Upper lobe of left lung (tissue), 6 donors: ENCODE measurements at regions not wholly inside any gene's neighbourhood (a gene's known extent, or its start where the extent isn't known, plus 50 kb on each side); places are given as distances from the start of the nearest gene placed in this dataset.
A peak's percentile ranks its signal among the peaks of the same experiment; 100 is the strongest.

Experiments used
- ATAC-seq, 2 donors: fragments of 200-7000 bp; cut with Tn5 transposase; one replicate each; pipeline ENCODE4 v1.9.1; 2022; ENCODE audit warnings: mild to moderate bottlenecking in 2 of 2, moderate library complexity in 2 of 2; ENCODE audit not compliant: low FRiP score in 2 of 2
- DNase-seq, 2 donors: peaks; one replicate each; pipeline ENCODE4 v3.0.0-alpha.2; 2019 to 2020
- H3K27ac ChIP-seq, 4 donors: fragments of 200-600 bp; sonication (generic); one replicate each; pipeline ENCODE4 v1.5.1; 2016 to 2019
- H3K27me3 ChIP-seq, 4 donors: fragments of 200-600 bp; sonication (generic); one replicate each; pipeline ENCODE4 v1.5.1; 2017 to 2019
- H3K36me3 ChIP-seq, 4 donors: fragments of 200-600 bp; sonication (generic); one replicate each; pipeline ENCODE4 v1.5.1; 2016 to 2019
- H3K4me1 ChIP-seq, 4 donors: fragments of 200-600 bp; sonication (generic); one replicate each; pipeline ENCODE4 v1.5.1; 2018 to 2019
- H3K4me3 ChIP-seq, 4 donors: fragments of 200-600 bp; sonication (generic); one replicate each; pipeline ENCODE4 v1.5.1; 2017 to 2019; ENCODE audit warnings: mild to moderate bottlenecking in 2 of 4, moderate library complexity in 1 of 4
- H3K9me3 ChIP-seq, 4 donors: fragments of 200-600 bp; sonication (generic); one replicate each; pipeline ENCODE4 v1.5.1; 2018 to 2019
- EP300 ChIP-seq, 4 donors: sonication (generic); formaldehyde crosslinking; IDR thresholded peaks; one replicate each; pipeline ENCODE4 v1.5.1; 2017; ENCODE audit warnings: antibody characterized with exemption in 4 of 4, control low read depth in 2 of 4
- POLR2A ChIP-seq, 4 donors: fragments of 450-650 bp; IDR thresholded peaks; one replicate each; pipeline ENCODE4 v1.5.1; 2016 to 2017; ENCODE audit warnings: antibody characterized with exemption in 4 of 4, mild to moderate bottlenecking in 2 of 4
- POLR2AphosphoS5 ChIP-seq, 2 donors: sonication (generic); formaldehyde crosslinking; IDR thresholded peaks; one replicate each; pipeline ENCODE4 v1.5.1; 2017; ENCODE audit warnings: antibody characterized with exemption in 2 of 2
- WGBS, 2 donors: methylation state at CpG; one replicate each; pipeline ENCODE4 v1.1.5; 2017 to 2018; 5-methylcytosine and 5-hydroxymethylcytosine counted together
- TF ChIP-seq, protein P1 (sequence below), 6 experiments: fragments of 450-650 bp in 4 of 6; fragments of 200-600 bp in 2 of 6; sonication (generic) in 2 of 6; IDR thresholded peaks; one replicate each; pipeline ENCODE4 v1.5.1; 2016 to 2019; ENCODE audit warnings: antibody characterized with exemption in 6 of 6
- donor health status: DM: no; HTN: no; CAD: no; lungs with moderate emphysema.
- donor health status: DM: no; HTN: yes; CAD: no; lungs with severe emphysema.

GRCh38 chr3:65182085-65182484 is 494.3 kb upstream of the ADAMTS9 start:
- Histone ChIP-seq H3K36me3 (no peaks in the 10 kb centered on the region), H3K27me3 (no peaks in the 10 kb centered on the region), H3K4me1 (no peaks in the 10 kb centered on the region), H3K27ac (no peak overlapping the region), H3K4me3 (no peak overlapping the region), H3K9me3 (no peaks in the 10 kb centered on the region)
- no peak for DNase-seq
- TF ChIP-seq EP300 (IDR thresholded peaks at IDR 0.05), result no peak
- TF ChIP-seq, protein P1, sequence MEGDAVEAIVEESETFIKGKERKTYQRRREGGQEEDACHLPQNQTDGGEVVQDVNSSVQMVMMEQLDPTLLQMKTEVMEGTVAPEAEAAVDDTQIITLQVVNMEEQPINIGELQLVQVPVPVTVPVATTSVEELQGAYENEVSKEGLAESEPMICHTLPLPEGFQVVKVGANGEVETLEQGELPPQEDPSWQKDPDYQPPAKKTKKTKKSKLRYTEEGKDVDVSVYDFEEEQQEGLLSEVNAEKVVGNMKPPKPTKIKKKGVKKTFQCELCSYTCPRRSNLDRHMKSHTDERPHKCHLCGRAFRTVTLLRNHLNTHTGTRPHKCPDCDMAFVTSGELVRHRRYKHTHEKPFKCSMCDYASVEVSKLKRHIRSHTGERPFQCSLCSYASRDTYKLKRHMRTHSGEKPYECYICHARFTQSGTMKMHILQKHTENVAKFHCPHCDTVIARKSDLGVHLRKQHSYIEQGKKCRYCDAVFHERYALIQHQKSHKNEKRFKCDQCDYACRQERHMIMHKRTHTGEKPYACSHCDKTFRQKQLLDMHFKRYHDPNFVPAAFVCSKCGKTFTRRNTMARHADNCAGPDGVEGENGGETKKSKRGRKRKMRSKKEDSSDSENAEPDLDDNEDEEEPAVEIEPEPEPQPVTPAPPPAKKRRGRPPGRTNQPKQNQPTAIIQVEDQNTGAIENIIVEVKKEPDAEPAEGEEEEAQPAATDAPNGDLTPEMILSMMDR (IDR thresholded peaks at IDR 0.05), result no peak
- TF ChIP-seq POLR2A (IDR thresholded peaks at IDR 0.05), result no peak
- no peak for TF ChIP-seq POLR2AphosphoS5 (IDR thresholded peaks at IDR 0.05)
- no peak for ATAC-seq
- 82 to 86% methylated on average over 4 of the region's 4 CpGs for WGBS, 2 donors

DNA sequence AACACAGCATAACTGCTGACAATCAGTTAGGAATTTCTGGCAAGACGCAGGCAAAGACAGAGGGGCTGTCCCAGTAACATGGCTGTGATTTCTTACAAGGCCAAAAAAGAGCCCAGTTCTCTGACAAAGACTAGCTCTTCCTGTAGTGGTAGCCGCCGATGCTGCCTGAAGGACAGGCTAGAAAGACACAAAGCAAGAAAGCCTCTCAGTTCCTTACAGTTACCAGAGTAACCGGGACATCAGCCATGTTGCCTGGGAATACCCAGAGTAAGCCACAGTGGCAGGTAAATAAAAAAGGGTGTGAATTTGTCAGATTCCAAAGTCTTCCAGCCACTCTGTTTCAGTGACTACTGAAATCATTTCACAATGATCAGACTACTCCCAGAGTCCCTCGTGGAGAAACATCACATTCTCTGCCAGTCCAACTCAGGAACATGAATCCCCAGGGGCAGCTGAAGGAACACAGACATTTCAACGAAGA is 493.6 kb upstream of the ADAMTS9 start:
- TF ChIP-seq EP300 (IDR thresholded peaks at IDR 0.05) (no peak), POLR2AphosphoS5 (IDR thresholded peaks at IDR 0.05) (no peak), POLR2A (IDR thresholded peaks at IDR 0.05) (no peak)
- TF ChIP-seq, protein P1 (IDR thresholded peaks at IDR 0.05), result no peak
- no peaks in the 10 kb centered on the region for H3K27me3 ChIP-seq

DNA sequence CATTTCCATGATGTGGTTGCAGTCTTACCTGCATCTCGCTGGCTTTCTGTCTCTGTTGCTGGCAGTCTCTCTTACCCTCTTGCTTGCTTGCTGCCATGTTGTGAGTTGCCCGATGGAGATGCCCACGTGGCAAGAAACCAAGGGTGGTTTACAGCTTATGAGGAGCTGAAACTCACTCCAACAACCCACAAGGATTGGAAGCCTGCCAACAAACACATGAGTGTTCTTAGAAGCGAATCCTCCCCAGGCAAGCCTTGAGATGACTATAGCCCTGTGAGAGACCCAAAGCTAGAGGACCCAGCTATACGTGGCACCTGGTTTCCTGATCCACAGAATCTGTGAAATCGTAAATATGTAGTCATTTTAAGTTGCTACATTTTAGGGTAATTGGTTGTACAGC is 490.9 kb upstream of the ADAMTS9 start:
- H3K4me3 ChIP-seq, result no peak overlapping the region
- no peaks in the 10 kb centered on the region for H3K9me3 ChIP-seq
- no peak for TF ChIP-seq POLR2A (IDR thresholded peaks at IDR 0.05)
- TF ChIP-seq EP300 (IDR thresholded peaks at IDR 0.05), result no peak
- TF ChIP-seq, protein P1 (IDR thresholded peaks at IDR 0.05), result no peak
- no peak for TF ChIP-seq POLR2AphosphoS5 (IDR thresholded peaks at IDR 0.05)
- H3K4me1 ChIP-seq, result no peaks in the 10 kb centered on the region
- 74 to 82% methylated on average over 4 to 6 of the region's 6 CpGs for WGBS, 2 donors
- no peaks in the 10 kb centered on the region for H3K36me3 ChIP-seq
- H3K27ac ChIP-seq, result no peak overlapping the region
- DNase-seq (no peak), ATAC-seq (no peak)
- H3K27me3 ChIP-seq, result no peaks in the 10 kb centered on the region

More for the DNA sequence above, 493.6 kb upstream of the ADAMTS9 start:
- DNase-seq (no peak), ATAC-seq (peak in 1 of 2 donors; percentile 58)
- Histone ChIP-seq H3K4me1 (no peaks in the 10 kb centered on the region), H3K9me3 (no peaks in the 10 kb centered on the region), H3K36me3 (no peaks in the 10 kb centered on the region), H3K27ac (peak overlapping the region in 3 of 4 donors; percentile 19 to 42 (median 30)), H3K4me3 (no peak overlapping the region)
- WGBS, 2 donors, result 78 to 87% methylated on average over 6 of the region's 6 CpGs

GRCh38 chr3:65177960-65178376 is 490.2 kb upstream of the ADAMTS9 start:
- no peaks in the 10 kb centered on the region for H3K9me3 ChIP-seq
- no peaks in the 10 kb centered on the region for H3K36me3 ChIP-seq
- H3K27ac ChIP-seq, result no peak overlapping the region
- no peak for DNase-seq
- 7 to 33% methylated on average over 1 of the region's 1 CpG for WGBS, 2 donors
- no peak for TF ChIP-seq EP300 (IDR thresholded peaks at IDR 0.05)
- TF ChIP-seq, protein P1 (IDR thresholded peaks at IDR 0.05), result no peak
- no peak for TF ChIP-seq POLR2AphosphoS5 (IDR thresholded peaks at IDR 0.05)
- no peak for ATAC-seq
- no peaks in the 10 kb centered on the region for H3K27me3 ChIP-seq
- no peaks in the 10 kb centered on the region for H3K4me1 ChIP-seq
- no peak overlapping the region for H3K4me3 ChIP-seq

DNA sequence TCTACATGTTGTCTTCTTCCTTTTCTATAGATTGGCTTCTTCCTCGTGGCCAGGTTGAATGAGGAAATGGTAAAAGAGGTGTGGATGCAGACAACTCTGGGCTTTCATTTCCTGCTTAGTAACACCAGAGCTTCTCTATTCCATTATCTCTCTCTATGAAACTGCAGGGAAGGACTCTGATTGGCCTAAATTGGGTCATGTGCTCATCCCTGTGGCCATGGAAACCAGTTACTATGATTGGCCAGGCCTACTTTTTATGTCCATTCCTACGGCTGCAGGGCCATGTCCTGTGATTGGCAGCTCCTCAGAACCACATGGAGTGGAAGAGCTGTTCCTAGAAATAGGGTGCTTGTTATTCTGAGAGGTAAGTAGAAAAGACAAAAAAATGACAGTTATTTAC is 486.9 kb upstream of the ADAMTS9 start:
- WGBS, 2 donors, result 63 to 81% methylated on average over 2 of the region's 2 CpGs

More for the DNA sequence above, 486.9 kb upstream of the ADAMTS9 start:
- H3K9me3 ChIP-seq, result no peaks in the 10 kb centered on the region
- no peaks in the 10 kb centered on the region for H3K36me3 ChIP-seq
- DNase-seq (no peak), ATAC-seq (no peak)
- H3K27ac ChIP-seq, result no peak overlapping the region
- H3K27me3 ChIP-seq, result no peaks in the 10 kb centered on the region
- TF ChIP-seq EP300 (IDR thresholded peaks at IDR 0.05) (no peak), POLR2A (IDR thresholded peaks at IDR 0.05) (no peak), POLR2AphosphoS5 (IDR thresholded peaks at IDR 0.05) (no peak)
- TF ChIP-seq, protein P1 (IDR thresholded peaks at IDR 0.05), result no peak
- peaks cover 0 to 8% (median 2%) of the 10 kb centered on the region in 4 donors for H3K4me1 ChIP-seq
- H3K4me3 ChIP-seq, result no peak overlapping the region
